Kasumi-1 (cell line): ENCODE measurements at regions not wholly inside any gene's neighbourhood (a gene's known extent, or its start where the extent isn't known, plus 50 kb on each side); places are given as distances from the start of the nearest gene placed in this dataset.

Experiments used
- DNase-seq, 2 experiments: peaks; one replicate each; lab custom pipeline; 2025; lab: John Stamatoyannopoulos, UW

DNA sequence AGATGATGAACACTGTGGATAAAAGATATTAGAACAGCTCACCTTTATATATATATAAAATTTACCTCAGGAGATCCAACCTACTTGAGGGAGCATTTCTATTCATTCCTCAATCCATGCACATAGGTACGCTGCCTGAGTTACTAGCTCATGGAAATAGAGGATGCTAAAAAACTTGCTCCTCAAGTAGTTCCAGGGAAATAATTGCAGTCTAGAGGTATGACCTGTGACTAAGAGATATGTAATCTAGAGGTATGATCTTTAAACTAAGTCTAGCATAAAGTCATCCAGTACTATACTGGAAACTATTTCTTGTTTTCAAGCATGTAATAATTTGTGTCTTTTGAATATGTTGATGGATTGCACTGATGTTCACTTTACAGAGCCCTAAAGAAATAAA lies 471.2 kb downstream of the TAF11L14 start:
- DNase-seq = no peak

GRCh38 chr5:18111906-18112465 lies 477.7 kb downstream of the TAF11L14 start:
- DNase-seq = peak; percentile 37 to 60

- DNase-seq = peak; percentile 51 to 57
These were observed 479.5 kb downstream of the TAF11L14 start for GRCh38 chr5:18113721-18114120.

- no peak for DNase-seq
These were observed 480.0 kb downstream of the TAF11L14 start for GRCh38 chr5:18114151-18114757.

DNA sequence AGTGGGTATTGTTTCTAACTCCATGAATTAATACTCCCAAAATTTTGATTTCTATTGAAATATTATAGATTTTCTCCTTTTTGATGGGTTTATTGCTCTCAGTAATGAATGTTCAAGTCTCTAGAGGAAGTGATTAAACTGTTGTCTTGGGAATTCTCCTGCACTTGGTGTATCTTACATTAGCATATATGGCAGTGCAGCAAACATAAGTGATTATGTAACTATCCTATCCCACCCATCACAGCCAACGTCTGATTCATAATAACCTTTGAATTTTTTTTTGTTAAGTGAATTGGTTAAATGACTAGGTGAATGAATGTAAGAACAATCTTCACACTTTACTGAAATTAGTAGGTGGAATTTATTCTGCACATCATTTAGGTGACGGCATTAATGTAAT lies 483.7 kb downstream of the TAF11L14 start:
- DNase-seq = no peak

DNA sequence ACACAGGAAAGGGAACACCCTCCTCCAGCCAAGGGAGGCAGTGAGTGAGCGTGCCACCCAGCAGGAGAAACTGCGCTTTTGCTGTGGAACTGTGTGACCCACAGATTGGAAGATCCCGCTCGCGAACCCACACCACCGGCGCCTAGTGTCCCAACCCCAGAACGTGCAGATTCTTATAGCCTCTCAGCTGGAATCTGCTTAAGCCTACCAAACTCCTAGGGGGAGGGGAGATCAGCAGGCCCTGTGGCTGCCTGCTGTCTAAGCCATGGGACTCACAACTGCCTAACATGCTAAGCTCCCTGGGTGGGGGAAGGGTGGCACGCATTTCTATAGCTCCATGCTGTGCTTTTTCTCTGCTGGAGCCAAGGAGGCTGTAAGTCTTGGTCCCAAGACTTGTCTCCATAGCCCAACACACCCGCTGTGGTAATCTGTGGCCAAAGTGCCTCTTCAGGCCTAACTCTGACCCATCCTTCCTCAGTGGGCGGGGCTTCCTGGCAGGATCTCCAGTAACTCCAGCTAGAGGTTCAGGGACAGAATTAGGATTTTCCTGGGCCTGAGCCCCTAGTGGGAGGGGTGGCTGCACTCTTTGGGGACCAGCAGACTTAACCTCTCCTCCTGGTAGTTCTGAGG lies 485.0 kb downstream of the TAF11L14 start:
- DNase-seq = no peak

DNA sequence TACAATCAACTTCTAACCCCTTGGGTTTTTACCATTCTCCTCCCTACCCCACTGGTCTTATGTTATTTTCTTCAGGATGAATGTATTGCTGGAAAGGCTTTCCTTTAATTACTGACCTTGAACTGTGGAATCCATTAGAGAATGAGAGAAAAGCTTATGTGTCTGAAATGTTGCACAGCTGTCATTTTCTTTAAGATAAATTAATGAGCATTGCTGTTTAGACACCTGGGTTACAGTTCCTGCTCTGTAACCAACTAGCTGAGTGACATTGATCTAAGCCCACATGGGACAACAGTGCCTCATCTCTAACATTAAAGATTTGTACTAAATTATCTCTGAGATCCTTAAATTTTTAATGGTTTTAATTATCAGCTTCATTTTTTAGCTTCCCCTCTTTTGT lies 507.0 kb downstream of the TAF11L14 start:
- no peak for DNase-seq

DNA sequence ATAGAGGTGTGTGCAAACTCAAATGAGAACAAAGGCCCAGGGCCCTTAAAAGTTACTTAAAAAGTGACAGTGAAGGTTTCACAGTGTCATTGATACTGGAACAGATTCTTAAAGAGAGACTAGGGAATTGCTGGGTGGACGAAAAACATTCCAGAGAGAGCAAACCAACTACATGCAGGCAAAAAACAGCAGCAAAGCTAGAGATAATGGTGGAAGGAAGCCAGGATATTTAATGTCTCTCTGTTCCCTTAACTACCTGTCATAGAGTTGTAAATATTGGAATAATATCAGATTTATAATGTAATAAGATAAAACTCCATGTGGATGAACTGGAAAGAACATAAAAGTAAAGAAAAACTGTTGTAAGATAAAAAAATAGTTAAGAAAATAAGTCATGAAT lies 508.6 kb downstream of the TAF11L14 start:
- no peak for DNase-seq

GRCh38 chr5:18152671-18153070 lies 518.4 kb downstream of the TAF11L14 start:
- no peak for DNase-seq

DNA sequence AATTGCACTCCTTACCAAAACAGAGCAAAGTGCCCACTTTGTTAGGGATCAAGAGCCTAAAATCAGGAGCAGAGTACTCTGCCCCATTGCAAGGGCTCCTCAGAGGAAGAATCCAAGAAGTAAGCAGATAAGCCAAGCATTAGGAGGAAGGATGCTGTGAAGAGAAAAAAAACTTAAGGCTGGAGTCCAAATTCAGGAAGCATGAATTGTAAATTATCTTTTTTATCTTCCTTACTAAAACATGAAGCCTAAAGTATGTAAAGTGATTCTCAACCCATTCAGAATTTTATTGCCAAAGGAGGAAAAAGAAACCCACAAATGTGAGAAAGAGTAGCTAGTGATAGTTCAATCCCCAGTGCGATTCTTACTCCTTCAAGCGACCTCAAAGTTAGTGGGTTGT lies 523.9 kb downstream of the TAF11L14 start:
- DNase-seq = no peak

- DNase-seq = peak in 1 of 2 experiments; percentile 20
These were observed 525.1 kb downstream of the TAF11L14 start for GRCh38 chr5:18159331-18159730.

- no peak for DNase-seq
These were observed 537.4 kb downstream of the TAF11L14 start for GRCh38 chr5:18171684-18172083.

DNA sequence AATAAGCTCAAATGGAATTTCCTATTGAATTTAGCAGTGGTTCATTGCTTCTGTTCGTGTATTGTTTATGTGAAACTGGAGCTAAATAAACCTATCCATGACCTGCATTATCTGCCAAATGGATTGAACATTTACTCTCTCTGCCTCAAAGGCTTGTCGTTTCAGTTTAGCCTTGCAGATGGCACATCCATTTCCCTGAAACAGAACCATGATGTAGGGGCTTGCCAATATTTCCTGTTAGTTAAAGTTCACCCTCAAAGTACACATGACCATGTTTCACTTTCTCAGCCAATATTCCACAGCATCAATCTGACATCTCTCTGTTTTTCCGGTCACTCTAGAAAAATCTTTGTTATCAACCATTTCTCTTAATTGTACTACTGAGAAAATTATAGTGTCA lies 545.3 kb downstream of the TAF11L14 start:
- no peak for DNase-seq

GRCh38 chr5:18181575-18181974 lies 547.3 kb downstream of the TAF11L14 start:
- DNase-seq = no peak

DNA sequence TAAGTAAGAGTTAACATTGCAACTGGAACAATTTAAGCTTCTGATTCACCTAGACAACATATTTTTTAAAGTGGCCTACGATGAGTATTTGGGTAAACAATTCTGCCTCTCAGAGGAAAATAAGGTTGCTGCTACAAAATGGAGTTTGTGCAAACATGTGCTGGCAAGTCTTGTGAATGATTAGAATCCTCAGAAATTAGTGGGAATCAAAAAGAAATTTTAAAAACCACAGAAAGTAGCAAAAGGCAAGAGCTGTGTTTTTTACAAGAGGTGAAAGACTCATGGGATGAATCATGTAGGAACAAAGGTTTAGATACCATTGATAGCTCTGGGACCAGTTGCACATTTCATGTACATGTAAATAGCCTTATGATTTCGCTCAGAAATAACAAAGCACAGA lies 561.6 kb downstream of the TAF11L14 start:
- DNase-seq = no peak

GRCh38 chr5:18197734-18198133 lies 563.5 kb downstream of the TAF11L14 start:
- DNase-seq = no peak

- DNase-seq = peak; percentile 20 to 29
These were observed 567.9 kb downstream of the TAF11L14 start for GRCh38 chr5:18202164-18202563.

DNA sequence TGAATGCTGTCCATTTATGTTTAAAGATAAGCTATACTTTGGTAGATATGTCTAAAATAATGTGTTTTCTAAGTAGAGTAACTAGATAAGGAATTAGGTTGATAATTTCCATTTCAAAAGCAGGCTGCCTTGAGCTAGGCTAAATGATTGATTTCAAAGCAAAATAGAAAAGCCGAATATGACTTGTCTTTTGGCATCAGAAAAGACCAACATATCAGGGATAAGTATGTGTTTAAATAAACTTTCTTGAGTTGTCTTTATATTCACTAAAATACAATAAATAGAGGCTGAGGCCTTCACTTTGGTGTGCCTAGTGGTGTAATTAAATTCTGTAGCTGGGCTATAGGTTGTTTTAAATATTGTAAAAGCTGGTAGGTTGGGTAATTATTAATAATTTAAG lies 569.0 kb downstream of the TAF11L14 start:
- DNase-seq = no peak

DNA sequence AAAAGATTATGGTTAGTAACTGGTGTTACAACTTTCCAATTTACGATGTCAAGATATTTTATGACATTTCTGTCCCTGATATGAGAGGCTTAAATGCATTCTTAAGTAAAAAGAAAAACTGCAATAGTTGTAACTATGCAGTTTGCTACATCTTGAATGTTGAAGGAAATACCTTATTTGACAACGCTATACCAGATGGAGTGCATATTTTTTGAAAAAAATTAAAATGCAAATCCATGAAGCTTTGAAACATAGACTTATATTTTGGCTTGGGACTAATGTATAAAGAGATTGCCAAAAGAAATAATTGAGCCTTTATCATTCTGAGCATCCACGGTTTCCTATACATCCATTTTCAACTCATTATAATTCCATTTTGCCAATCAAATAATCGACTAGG lies 579.4 kb downstream of the TAF11L14 start:
- DNase-seq = no peak

DNA sequence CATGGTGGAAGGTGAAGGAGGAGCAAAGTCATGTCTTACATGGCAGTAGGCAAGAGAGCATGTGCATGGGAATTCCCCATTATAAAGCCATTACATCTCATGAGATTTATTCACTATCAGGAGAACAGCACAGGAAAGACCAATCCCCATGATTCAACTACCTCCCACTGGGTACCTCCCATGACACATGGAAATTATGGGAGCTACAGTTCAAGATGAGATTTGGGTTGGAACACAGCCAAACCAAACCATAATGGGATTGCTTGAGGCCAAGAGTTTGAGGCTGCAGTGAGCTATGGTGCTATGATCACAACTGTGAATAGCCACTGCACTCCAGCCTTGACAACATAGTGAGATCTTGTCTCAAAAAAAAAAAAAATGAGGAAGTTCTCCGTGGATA lies 581.8 kb downstream of the TAF11L14 start:
- DNase-seq = no peak

DNA sequence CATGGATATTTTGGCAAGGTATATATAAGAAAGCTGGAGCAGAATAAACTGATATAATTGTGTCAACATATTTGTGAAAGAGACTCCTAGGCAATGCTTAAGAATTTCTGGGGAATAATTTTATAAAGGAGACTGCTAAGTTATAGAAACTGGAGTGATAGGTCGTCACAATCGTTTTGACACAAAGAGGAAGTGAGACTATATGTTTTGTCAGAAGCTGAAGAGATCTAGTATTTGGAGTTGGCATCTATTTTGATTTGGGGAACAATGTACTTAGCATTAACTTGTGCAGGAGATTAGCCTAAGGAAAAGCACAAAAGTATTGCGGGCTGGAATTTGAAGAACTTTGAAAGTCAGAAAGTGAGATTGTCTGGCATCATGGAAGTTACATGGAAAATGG lies 582.5 kb downstream of the TAF11L14 start:
- no peak for DNase-seq

DNA sequence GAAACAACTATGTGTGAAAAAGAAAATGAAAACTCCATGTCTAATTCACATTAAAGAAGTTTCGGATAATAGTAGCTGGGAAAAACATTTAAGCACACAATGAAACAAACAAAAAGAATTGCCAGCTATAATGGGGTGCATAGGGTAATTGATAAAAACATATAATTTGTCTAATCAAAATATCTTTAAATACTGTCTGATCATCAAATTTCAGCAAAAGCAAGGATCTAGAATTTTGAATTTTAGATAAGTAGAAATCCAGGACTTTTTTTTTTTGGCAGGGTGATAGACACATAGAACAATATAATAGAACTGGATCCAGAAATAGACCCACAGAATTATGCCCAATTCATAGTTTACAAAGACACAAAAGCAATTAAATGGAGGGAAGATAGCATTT lies 585.0 kb downstream of the TAF11L14 start:
- no peak for DNase-seq

DNA sequence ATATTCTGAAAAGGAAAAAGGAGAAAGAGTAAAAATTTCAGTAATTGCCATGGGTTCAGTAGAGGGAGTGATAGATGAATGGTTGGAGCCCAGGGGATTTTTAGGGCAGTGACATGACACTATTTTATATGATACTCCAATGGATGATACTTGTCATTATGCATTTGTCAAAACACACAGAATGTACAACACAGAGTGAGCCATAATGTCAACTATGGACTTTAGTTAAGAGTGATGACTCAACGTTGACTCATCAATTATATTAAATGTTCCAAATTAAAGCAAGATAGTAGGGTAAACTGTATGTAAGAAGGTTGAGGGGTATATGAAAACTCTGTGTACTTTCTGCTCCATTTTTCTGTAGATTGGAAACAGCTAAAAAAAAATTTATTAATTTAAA lies 586.4 kb downstream of the TAF11L14 start:
- no peak for DNase-seq

GRCh38 chr5:18236386-18236785 lies 602.1 kb downstream of the TAF11L14 start:
- DNase-seq = peak; percentile 15 to 19
